Caki2 (cell line): ENCODE measurements at regions not wholly inside any gene's neighbourhood (a gene's known extent, or its start where the extent isn't known, plus 50 kb on each side); places are given as distances from the start of the nearest gene placed in this dataset.
"Not testable (repeated sequence)": the region's sequence is repeated elsewhere in the genome, so short reads cannot be mapped to it uniquely, and the experiment has no call there.

Experiments
- DNase-seq: peaks from one replicate; pipeline ENCODE4 v3.0.0-alpha.2; 2015; ENCODE audit warnings: low read depth
- in situ Hi-C: cut with HindIII; loops from 2 replicates; pipeline ENCODE4 v1.10.0; 2016; ENCODE audit warnings: low sequenced_read_pairs, low pct_unique_long_range_greater_than_20kb, mixed read lengths

- in situ Hi-C loops = no loop called here
- no peak for DNase-seq
Measured at GRCh38 chr20:48536206-48536605, 291.6 kb downstream of the PREX1 start.

- DNase-seq = no peak
- in situ Hi-C loops = no loop called here
Measured at GRCh38 chr20:48535556-48535955, 292.2 kb downstream of the PREX1 start.

- DNase-seq = no peak
- in situ Hi-C loops = no loop called here
Measured at GRCh38 chr20:48532028-48532427, 295.8 kb downstream of the PREX1 start.

- DNase-seq = no peak
- in situ Hi-C loops = no loop called here
Measured at GRCh38 chr20:48531505-48531904, 296.3 kb downstream of the PREX1 start.

- in situ Hi-C loops = no loop called here
- peak; percentile 45 for DNase-seq
Measured at GRCh38 chr20:48530957-48531356, 296.8 kb downstream of the PREX1 start.

GRCh38 chr20:48528346-48528745 lies 299.5 kb downstream of the PREX1 start:
- no peak for DNase-seq
- in situ Hi-C loops = no loop called here

GRCh38 chr20:48527771-48528170 lies 300.0 kb downstream of the PREX1 start:
- in situ Hi-C loops = no loop called here
- DNase-seq = no peak

- DNase-seq = no peak
- in situ Hi-C loops = no loop called here
Measured at GRCh38 chr20:48526936-48527335, 300.9 kb downstream of the PREX1 start.

GRCh38 chr20:48525400-48525799 lies 302.4 kb downstream of the PREX1 start:
- no peak for DNase-seq
- in situ Hi-C loops = no loop called here

GRCh38 chr20:48524582-48524981 lies 303.2 kb downstream of the PREX1 start:
- DNase-seq = no peak
- in situ Hi-C loops = no loop called here

- in situ Hi-C loops = no loop called here
Measured at GRCh38 chr20:48523191-48523995, 304.4 kb downstream of the PREX1 start.

GRCh38 chr20:48521121-48521520 lies 306.7 kb downstream of the PREX1 start:
- in situ Hi-C loops = no loop called here
- DNase-seq = no peak

More at GRCh38 chr20:48523191-48523995, 304.4 kb downstream of the PREX1 start:
- peak; percentile 47 for DNase-seq

GRCh38 chr20:48516196-48516595 lies 311.6 kb downstream of the PREX1 start:
- in situ Hi-C loops = not testable (repeated sequence)

GRCh38 chr20:48514577-48514976 lies 313.2 kb downstream of the PREX1 start:
- in situ Hi-C loops, DNase-seq: not testable (repeated sequence)

More at GRCh38 chr20:48516196-48516595, 311.6 kb downstream of the PREX1 start:
- not testable (repeated sequence) for DNase-seq

- DNase-seq, in situ Hi-C loops: not testable (repeated sequence)
Measured at GRCh38 chr20:48512539-48512938, 315.3 kb downstream of the PREX1 start.

- in situ Hi-C loops, DNase-seq: not testable (repeated sequence)
Measured at GRCh38 chr20:48505066-48505465, 322.7 kb downstream of the PREX1 start.

GRCh38 chr20:48503166-48503815 lies 324.5 kb downstream of the PREX1 start:
- in situ Hi-C loops = no loop called here
- no peak for DNase-seq

GRCh38 chr20:48502758-48503157 lies 325.0 kb downstream of the PREX1 start:
- in situ Hi-C loops = no loop called here
- DNase-seq = no peak

- no peak for DNase-seq
- in situ Hi-C loops = no loop called here
Measured at GRCh38 chr20:48502016-48502415, 325.8 kb downstream of the PREX1 start.
